PC-9 (cell line): ENCODE measurements at regions not wholly inside any gene's neighbourhood (a gene's known extent, or its start where the extent isn't known, plus 50 kb on each side); places are given as distances from the start of the nearest gene placed in this dataset.

Source experiments
- BruUV-seq: library from RNA; stranded (reverse); fragments of 400-500 nt; replicated peaks from 2 replicates; lab custom pipeline; 2021; lab: Mats Ljungman, UMichigan
- CTCF ChIA-PET: fragments of 300-600 bp; sonication (Branson Sonifier 250); formaldehyde crosslinking; loops from one replicate; lab custom pipeline; 2022; ENCODE audit warnings: antibody characterized with exemption; lab: Charles Lee
- POLR2A ChIA-PET: fragments of 300-600 bp; sonication (Branson Sonifier 250); formaldehyde crosslinking; loops from one replicate; lab custom pipeline; 2022; ENCODE audit warnings: antibody characterized with exemption; ENCODE audit not compliant: unreplicated experiment; lab: Charles Lee
- DNase-seq, 2 experiments: peaks; one replicate each; pipeline versions ENCODE4 v3.0.0 to v3.0.0-alpha.2; 2015 to 2022; ENCODE audit warnings: mixed read lengths in 1 of 2
- H2AFZ ChIP-seq: fragments of 200-600 bp; sonication (generic); 2 replicates; pipeline ENCODE4 v1.8.1; 2017; ENCODE audit warnings: antibody characterized with exemption
- H3F3A ChIP-seq: fragments of 200-600 bp; sonication (generic); 2 replicates; pipeline ENCODE4 v1.8.1; 2017; ENCODE audit warnings: antibody characterized with exemption, mild to moderate bottlenecking, low read depth; ENCODE audit not compliant: insufficient read depth
- H3K27ac ChIP-seq: fragments of 200-600 bp; sonication (generic); 2 replicates; pipeline ENCODE4 v1.6.1; 2016; ENCODE audit warnings: mixed run types
- H3K27me3 ChIP-seq: fragments of 200-600 bp; sonication (generic); 2 replicates; pipeline ENCODE4 v1.6.1; 2016; ENCODE audit warnings: low read depth, mixed run types; ENCODE audit not compliant: insufficient read depth
- H3K36me3 ChIP-seq: fragments of 200-600 bp; sonication (generic); 2 replicates; pipeline ENCODE4 v1.6.1; 2016; ENCODE audit warnings: low read depth, mixed run types
- H3K4me1 ChIP-seq: fragments of 200-600 bp; sonication (generic); replicated peaks from 2 replicates; pipeline ENCODE4 v1.6.1; 2016; ENCODE audit warnings: mixed run types; ENCODE audit not compliant: insufficient read depth
- H3K4me2 ChIP-seq: fragments of 200-600 bp; sonication (generic); 2 replicates; pipeline ENCODE4 v1.6.1; 2017; ENCODE audit warnings: mixed run types
- H3K4me3 ChIP-seq: fragments of 200-600 bp; sonication (generic); 2 replicates; pipeline ENCODE4 v1.6.1; 2016; ENCODE audit warnings: mixed run types
- H3K79me2 ChIP-seq: fragments of 200-600 bp; sonication (generic); 2 replicates; pipeline ENCODE4 v1.6.1; 2017; ENCODE audit warnings: low read depth, mixed run types
- H3K9me2 ChIP-seq: fragments of 200-600 bp; sonication (generic); 2 replicates; pipeline ENCODE4 v1.8.1; 2017; ENCODE audit warnings: mild to moderate bottlenecking; ENCODE audit not compliant: insufficient read depth
- H3K9me3 ChIP-seq: fragments of 200-600 bp; sonication (generic); 2 replicates; pipeline ENCODE4 v1.8.1; 2016; ENCODE audit warnings: low read depth; ENCODE audit not compliant: insufficient read depth
- H4K20me1 ChIP-seq: fragments of 200-600 bp; sonication (generic); 2 replicates; pipeline ENCODE4 v1.8.1; 2017; ENCODE audit not compliant: insufficient read depth
- EZH2 ChIP-seq: fragments of 200-600 bp; sonication (generic); IDR thresholded peaks from 2 replicates; pipeline ENCODE4 v1.8.0; 2017; ENCODE audit warnings: antibody characterized with exemption, low read depth
- intact Hi-C: fragments of 100-400 bp; cut with micrococcal nuclease; formaldehyde crosslinking; loops from one replicate; pipeline ENCODE4 v1.10.0; 2022; ENCODE audit not compliant: unreplicated experiment
- TF ChIP-seq, protein P1 (sequence below): fragments of 200-600 bp; sonication (generic); conservative IDR thresholded peaks from 2 replicates; pipeline ENCODE4 v1.6.1; 2017; ENCODE audit warnings: mixed run types, antibody characterized with exemption, mild to moderate bottlenecking, moderate library complexity

- BruUV-seq, result no TSS peak
- H3K9me2 ChIP-seq, result no peaks in the 10 kb centered on the region
- no peaks in the 10 kb centered on the region for H3K27me3 ChIP-seq
- H3K4me2 ChIP-seq, result no peak overlapping the region
- POLR2A ChIA-PET, result interaction anchor here (0.7 kb wide), 1 partner anchor 18 kb away, joined by 3 read pairs; no protein-coding TSS in a partner anchor
- no peaks in the 10 kb centered on the region for H3K36me3 ChIP-seq
- no peaks in the 10 kb centered on the region for H3K9me3 ChIP-seq
- TF ChIP-seq, protein P1, sequence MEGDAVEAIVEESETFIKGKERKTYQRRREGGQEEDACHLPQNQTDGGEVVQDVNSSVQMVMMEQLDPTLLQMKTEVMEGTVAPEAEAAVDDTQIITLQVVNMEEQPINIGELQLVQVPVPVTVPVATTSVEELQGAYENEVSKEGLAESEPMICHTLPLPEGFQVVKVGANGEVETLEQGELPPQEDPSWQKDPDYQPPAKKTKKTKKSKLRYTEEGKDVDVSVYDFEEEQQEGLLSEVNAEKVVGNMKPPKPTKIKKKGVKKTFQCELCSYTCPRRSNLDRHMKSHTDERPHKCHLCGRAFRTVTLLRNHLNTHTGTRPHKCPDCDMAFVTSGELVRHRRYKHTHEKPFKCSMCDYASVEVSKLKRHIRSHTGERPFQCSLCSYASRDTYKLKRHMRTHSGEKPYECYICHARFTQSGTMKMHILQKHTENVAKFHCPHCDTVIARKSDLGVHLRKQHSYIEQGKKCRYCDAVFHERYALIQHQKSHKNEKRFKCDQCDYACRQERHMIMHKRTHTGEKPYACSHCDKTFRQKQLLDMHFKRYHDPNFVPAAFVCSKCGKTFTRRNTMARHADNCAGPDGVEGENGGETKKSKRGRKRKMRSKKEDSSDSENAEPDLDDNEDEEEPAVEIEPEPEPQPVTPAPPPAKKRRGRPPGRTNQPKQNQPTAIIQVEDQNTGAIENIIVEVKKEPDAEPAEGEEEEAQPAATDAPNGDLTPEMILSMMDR, result no peak
- no peak for TF ChIP-seq EZH2
- intact Hi-C loops, result no loop called here
- no peaks in the 10 kb centered on the region for H3F3A ChIP-seq
- no peaks in the 10 kb centered on the region for H3K79me2 ChIP-seq
- no peak overlapping the region for H3K4me3 ChIP-seq
- CTCF ChIA-PET, result no interaction called here
- H2AFZ ChIP-seq, result no peak overlapping the region
- no peak overlapping the region for H3K27ac ChIP-seq
- H4K20me1 ChIP-seq, result no peaks in the 10 kb centered on the region
- no peaks in the 10 kb centered on the region for H3K4me1 ChIP-seq
- no peak for DNase-seq
Measured at GRCh38 chr10:57638411-57638810, 629.3 kb downstream of the IPMK start.

GRCh38 chr10:57628592-57629284 is 639.0 kb downstream of the IPMK start:
- CTCF ChIA-PET, result no interaction called here
- no peaks in the 10 kb centered on the region for H3K36me3 ChIP-seq
- no peak for DNase-seq
- no peak overlapping the region for H3K27ac ChIP-seq
- H3F3A ChIP-seq, result no peaks in the 10 kb centered on the region
- no peak overlapping the region for H2AFZ ChIP-seq
- no peaks in the 10 kb centered on the region for H4K20me1 ChIP-seq
- H3K4me3 ChIP-seq, result no peak overlapping the region
- no peaks in the 10 kb centered on the region for H3K79me2 ChIP-seq
- H3K9me2 ChIP-seq, result no peaks in the 10 kb centered on the region
- H3K27me3 ChIP-seq, result no peaks in the 10 kb centered on the region
- TF ChIP-seq, protein P1, result no peak
- POLR2A ChIA-PET, result no interaction called here
- no peaks in the 10 kb centered on the region for H3K4me1 ChIP-seq
- intact Hi-C loops, result no loop called here
- H3K4me2 ChIP-seq, result no peak overlapping the region
- BruUV-seq, result no TSS peak
- no peaks in the 10 kb centered on the region for H3K9me3 ChIP-seq

DNA sequence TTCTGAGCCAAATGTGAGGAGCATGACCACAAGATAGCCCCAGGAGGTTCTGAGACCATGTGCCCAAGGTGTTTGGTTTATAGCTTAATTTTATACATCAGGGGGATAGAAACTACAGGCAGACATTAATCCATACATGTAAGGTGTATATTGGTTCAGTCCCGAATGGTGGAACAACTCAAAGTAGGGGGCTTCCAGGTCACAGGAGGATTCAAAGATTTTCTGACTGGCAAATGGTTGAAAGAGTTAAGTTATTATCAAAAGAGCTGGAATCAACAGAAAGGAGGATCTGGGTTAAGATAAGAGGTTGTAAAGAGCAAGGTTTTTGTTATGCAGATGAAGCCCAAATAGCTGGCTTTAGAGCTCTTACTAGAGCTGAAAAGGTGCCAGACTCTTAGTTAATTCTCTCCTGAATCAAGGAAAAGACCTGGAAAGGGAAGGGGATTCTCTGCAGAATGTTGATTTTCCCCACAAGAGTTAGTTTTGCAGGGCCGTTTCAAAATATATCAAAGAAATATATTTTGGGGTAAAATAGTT is 640.0 kb downstream of the IPMK start:
- no peaks in the 10 kb centered on the region for H4K20me1 ChIP-seq
- H2AFZ ChIP-seq, result no peak overlapping the region
- intact Hi-C loops, result no loop called here
- no peak overlapping the region for H3K4me3 ChIP-seq
- no peaks in the 10 kb centered on the region for H3K9me3 ChIP-seq
- H3K9me2 ChIP-seq, result no peaks in the 10 kb centered on the region
- no peak overlapping the region for H3K4me2 ChIP-seq
- POLR2A ChIA-PET, result no interaction called here
- no peaks in the 10 kb centered on the region for H3K4me1 ChIP-seq
- CTCF ChIA-PET, result no interaction called here
- no peaks in the 10 kb centered on the region for H3K27me3 ChIP-seq
- H3F3A ChIP-seq, result no peaks in the 10 kb centered on the region
- no peak for DNase-seq
- TF ChIP-seq, protein P1, result no peak
- H3K79me2 ChIP-seq, result no peaks in the 10 kb centered on the region
- H3K36me3 ChIP-seq, result no peaks in the 10 kb centered on the region
- BruUV-seq, result no TSS peak
- H3K27ac ChIP-seq, result no peak overlapping the region
